Progenitor cell of endocrine pancreas (in vitro differentiated cells): ENCODE measurements at regions not wholly inside any gene's neighbourhood (a gene's known extent, or its start where the extent isn't known, plus 50 kb on each side); places are given as distances from the start of the nearest gene placed in this dataset.

Source experiments
- DNase-seq: peaks from one replicate; pipeline ENCODE4 v3.0.0; 2021; ENCODE audit warnings: low spot score; ENCODE audit not compliant: unreplicated experiment
- H3K27ac Mint-ChIP-seq: 2 replicates; pipeline ENCODE4 v1.8.0; 2021; ENCODE audit warnings: mild to moderate bottlenecking, moderate library complexity, mixed read lengths
- H3K27me3 Mint-ChIP-seq: 2 replicates; pipeline ENCODE4 v1.8.0; 2021; ENCODE audit warnings: mixed read lengths
- H3K36me3 Mint-ChIP-seq: 2 replicates; pipeline ENCODE4 v1.8.0; 2022; ENCODE audit warnings: mixed read lengths; ENCODE audit not compliant: insufficient read depth
- H3K4me1 Mint-ChIP-seq: 2 replicates; pipeline ENCODE4 v1.8.0; 2021; ENCODE audit warnings: low read depth, mixed read lengths
- H3K4me3 Mint-ChIP-seq: 2 replicates; pipeline ENCODE4 v1.8.0; 2021; ENCODE audit warnings: low read depth, mild to moderate bottlenecking, moderate library complexity, mixed read lengths
- H3K9me3 Mint-ChIP-seq: 2 replicates; pipeline ENCODE4 v1.8.0; 2021; ENCODE audit warnings: low read depth, mixed read lengths
- TF ChIP-seq, protein P1 (sequence below): fragments of 200-600 bp; sonication (generic); IDR thresholded peaks from one replicate; pipeline ENCODE4 v1.5.0; 2021; ENCODE audit warnings: antibody characterized with exemption, mild to moderate bottlenecking; ENCODE audit not compliant: unreplicated experiment

- Mint-ChIP-seq H3K27me3 (no peaks in the 10 kb centered on the region), H3K4me1 (peaks cover 5% of the 10 kb centered on the region), H3K4me3 (no peak overlapping the region), H3K36me3 (no peaks in the 10 kb centered on the region), H3K27ac (no peak overlapping the region), H3K9me3 (peaks cover 6% of the 10 kb centered on the region)
- DNase-seq: no peak
- TF ChIP-seq, protein P1, sequence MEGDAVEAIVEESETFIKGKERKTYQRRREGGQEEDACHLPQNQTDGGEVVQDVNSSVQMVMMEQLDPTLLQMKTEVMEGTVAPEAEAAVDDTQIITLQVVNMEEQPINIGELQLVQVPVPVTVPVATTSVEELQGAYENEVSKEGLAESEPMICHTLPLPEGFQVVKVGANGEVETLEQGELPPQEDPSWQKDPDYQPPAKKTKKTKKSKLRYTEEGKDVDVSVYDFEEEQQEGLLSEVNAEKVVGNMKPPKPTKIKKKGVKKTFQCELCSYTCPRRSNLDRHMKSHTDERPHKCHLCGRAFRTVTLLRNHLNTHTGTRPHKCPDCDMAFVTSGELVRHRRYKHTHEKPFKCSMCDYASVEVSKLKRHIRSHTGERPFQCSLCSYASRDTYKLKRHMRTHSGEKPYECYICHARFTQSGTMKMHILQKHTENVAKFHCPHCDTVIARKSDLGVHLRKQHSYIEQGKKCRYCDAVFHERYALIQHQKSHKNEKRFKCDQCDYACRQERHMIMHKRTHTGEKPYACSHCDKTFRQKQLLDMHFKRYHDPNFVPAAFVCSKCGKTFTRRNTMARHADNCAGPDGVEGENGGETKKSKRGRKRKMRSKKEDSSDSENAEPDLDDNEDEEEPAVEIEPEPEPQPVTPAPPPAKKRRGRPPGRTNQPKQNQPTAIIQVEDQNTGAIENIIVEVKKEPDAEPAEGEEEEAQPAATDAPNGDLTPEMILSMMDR: no peak
These were observed 127.4 kb upstream of the POF1B start for GRCh38 chrX:85506871-85507270.

DNA sequence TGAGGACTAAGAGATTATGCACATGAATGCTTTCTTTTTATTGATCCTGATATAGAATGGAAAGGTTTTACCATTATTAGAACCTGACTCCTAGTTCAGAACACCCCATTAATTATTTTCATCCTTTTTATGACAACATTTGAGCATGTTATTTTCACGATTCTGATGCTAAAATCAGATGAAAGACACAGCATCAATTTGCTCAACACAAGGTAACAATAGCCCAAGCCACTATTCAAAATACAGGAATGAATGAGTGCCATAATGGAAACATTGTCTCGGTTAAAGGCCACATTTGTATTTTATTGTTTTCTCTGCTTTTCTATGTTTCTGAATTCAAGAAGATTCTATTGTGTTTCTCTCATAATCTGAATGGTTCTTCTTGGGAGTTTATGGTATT lies 126.3 kb upstream of the POF1B start:
- TF ChIP-seq, protein P1: no peak
- DNase-seq: no peak
- H3K36me3 Mint-ChIP-seq: no peaks in the 10 kb centered on the region
- no peak overlapping the region for H3K27ac Mint-ChIP-seq
- H3K4me3 Mint-ChIP-seq: no peak overlapping the region
- peaks cover 6% of the 10 kb centered on the region for H3K9me3 Mint-ChIP-seq
- peaks cover 5% of the 10 kb centered on the region for H3K4me1 Mint-ChIP-seq
- H3K27me3 Mint-ChIP-seq: no peaks in the 10 kb centered on the region

DNA sequence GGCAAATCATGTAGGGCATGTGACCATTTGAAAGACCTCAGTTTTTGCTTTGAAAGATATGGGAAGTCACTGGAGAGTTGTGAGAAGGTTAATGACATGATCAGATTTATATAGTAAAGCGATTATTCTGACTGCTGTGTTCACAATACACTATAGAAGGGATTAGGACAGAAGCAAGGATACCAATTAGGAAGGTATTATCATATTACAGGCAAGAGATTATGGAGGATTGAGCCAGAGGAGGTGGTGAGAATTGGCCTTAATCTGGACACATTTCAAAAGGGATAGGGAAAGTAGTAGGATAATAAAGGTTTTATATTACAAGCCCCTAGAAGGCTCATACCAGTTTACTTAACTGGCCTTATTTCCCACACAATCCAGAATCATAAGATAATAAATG lies 124.9 kb upstream of the POF1B start:
- no peaks in the 10 kb centered on the region for H3K36me3 Mint-ChIP-seq
- H3K9me3 Mint-ChIP-seq: peaks cover 6% of the 10 kb centered on the region
- DNase-seq: no peak
- H3K27me3 Mint-ChIP-seq: no peaks in the 10 kb centered on the region
- no peak overlapping the region for H3K4me3 Mint-ChIP-seq
- no peak overlapping the region for H3K27ac Mint-ChIP-seq
- H3K4me1 Mint-ChIP-seq: peaks cover 5% of the 10 kb centered on the region
- TF ChIP-seq, protein P1: no peak

DNA sequence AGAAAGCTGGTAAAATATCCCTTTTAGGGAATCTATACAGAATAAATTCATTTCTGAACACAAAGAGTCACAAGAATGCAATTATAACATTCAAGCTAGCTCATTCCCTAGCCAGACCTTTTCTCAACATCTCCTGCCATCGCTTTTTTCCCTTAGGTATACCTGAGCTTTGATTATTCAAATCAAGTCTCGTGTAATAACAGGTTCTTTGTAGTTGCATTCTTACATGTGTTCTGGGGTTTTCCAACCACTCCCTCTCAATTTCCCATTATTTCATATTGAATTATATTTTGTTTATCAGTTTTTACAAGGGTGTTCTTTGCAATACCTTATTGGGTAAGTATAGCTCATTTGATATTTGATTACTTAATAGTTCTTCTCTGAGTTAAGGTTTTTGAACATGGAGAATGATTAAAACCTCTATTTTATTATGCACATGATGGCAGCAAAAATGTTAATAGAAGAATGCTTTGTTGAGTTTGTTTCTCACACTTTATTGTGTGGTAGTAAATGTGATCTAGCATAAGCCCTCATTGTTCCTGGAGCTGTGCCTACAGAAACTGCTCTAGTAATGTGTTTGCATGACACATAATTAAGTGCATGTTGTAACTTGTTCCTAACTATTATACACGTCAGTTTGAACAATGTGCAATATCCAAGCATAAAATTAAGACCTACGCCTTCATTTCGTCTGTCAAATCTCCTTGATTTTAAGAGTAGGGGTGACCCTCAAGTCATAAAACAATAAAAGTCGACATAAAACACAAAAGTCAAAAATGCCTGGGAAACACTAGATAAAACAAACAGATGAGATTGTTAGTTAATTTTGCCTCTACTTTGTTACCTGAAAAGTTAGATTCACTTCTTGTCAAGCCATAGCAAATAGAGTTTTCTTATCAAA lies 124.0 kb upstream of the POF1B start:
- no peak overlapping the region for H3K27ac Mint-ChIP-seq
- DNase-seq: no peak
- H3K36me3 Mint-ChIP-seq: no peaks in the 10 kb centered on the region
- peaks cover 5% of the 10 kb centered on the region for H3K4me1 Mint-ChIP-seq
- H3K27me3 Mint-ChIP-seq: no peaks in the 10 kb centered on the region
- peaks cover 10% of the 10 kb centered on the region for H3K9me3 Mint-ChIP-seq
- H3K4me3 Mint-ChIP-seq: no peak overlapping the region
- TF ChIP-seq, protein P1: no peak

DNA sequence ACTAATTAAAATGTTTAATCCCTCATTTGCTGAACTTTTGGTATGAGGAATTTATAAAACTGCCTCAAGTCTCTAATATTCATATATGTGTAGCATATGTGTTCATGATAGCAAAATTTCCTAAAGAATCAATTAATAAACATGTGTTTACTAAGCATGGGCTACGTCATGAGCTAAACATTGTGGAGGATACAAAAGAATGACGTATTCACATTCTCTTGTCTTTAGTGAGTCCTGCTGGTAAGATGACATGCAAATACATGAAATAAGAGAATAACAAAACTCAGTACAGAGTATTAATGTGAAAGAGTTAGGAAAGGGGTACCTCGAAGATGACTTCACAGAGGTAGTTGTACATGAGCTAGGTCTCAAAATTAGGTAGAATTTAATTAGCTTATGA lies 121.9 kb upstream of the POF1B start:
- Mint-ChIP-seq H3K9me3 (peaks cover 12% of the 10 kb centered on the region), H3K4me3 (no peak overlapping the region), H3K27ac (no peak overlapping the region)

More for the DNA sequence above, 121.9 kb upstream of the POF1B start:
- no peak for DNase-seq
- peaks cover 5% of the 10 kb centered on the region for H3K4me1 Mint-ChIP-seq
- TF ChIP-seq, protein P1: no peak
- H3K27me3 Mint-ChIP-seq: no peaks in the 10 kb centered on the region
- no peaks in the 10 kb centered on the region for H3K36me3 Mint-ChIP-seq
